Neural cell (in vitro differentiated cells): ENCODE measurements at regions not wholly inside any gene's neighbourhood (a gene's known extent, or its start where the extent isn't known, plus 50 kb on each side); places are given as distances from the start of the nearest gene placed in this dataset.
"Not testable (repeated sequence)": the region's sequence is repeated elsewhere in the genome, so short reads cannot be mapped to it uniquely, and the experiment has no call there.

Experiments
- H2AFZ ChIP-seq: fragments of 200-600, 300-800 bp; sonication (generic), shearing (Covaris generic); 2 replicates; pipeline ENCODE4 v1.6.0; 2014; ENCODE audit warnings: low read depth, mild to moderate bottlenecking, antibody characterized with exemption, low read length, moderate library complexity
- H3F3A ChIP-seq: fragments of 200-600 bp; shearing (Covaris generic); 2 replicates; pipeline ENCODE4 v1.6.1; 2016; ENCODE audit warnings: mild to moderate bottlenecking, moderate library complexity, mixed read lengths, antibody characterized with exemption, low read length; ENCODE audit not compliant: insufficient read depth, poor library complexity, severe bottlenecking
- H3K27ac ChIP-seq: fragments of 200-600, 300-800 bp; sonication (generic), shearing (Covaris generic); 2 replicates; pipeline ENCODE4 v1.5.1; 2014; ENCODE audit warnings: mild to moderate bottlenecking, low read length, moderate library complexity
- H3K27me3 ChIP-seq: fragments of 300-800, 200-600 bp; sonication (generic), shearing (Covaris generic); 2 replicates; pipeline ENCODE4 v1.6.0; 2014; ENCODE audit warnings: mild to moderate bottlenecking, low read depth, low read length, moderate library complexity; ENCODE audit not compliant: insufficient read depth
- H3K36me3 ChIP-seq: fragments of 300-800, 200-600 bp; sonication (generic), shearing (Covaris generic); 2 replicates; pipeline ENCODE4 v1.5.1; 2014; ENCODE audit warnings: mild to moderate bottlenecking, antibody characterized with exemption, low read length, moderate library complexity; ENCODE audit not compliant: insufficient read depth
- H3K4me2 ChIP-seq: fragments of 300-800, 200-600 bp; sonication (generic), shearing (Covaris generic); 2 replicates; pipeline ENCODE4 v1.6.0; 2014; ENCODE audit warnings: mild to moderate bottlenecking, low read length
- H3K4me3 ChIP-seq: fragments of 300-800, 200-600 bp; sonication (generic), shearing (Covaris generic); 2 replicates; pipeline ENCODE4 v1.5.1; 2014; ENCODE audit warnings: mild to moderate bottlenecking, low read length, moderate library complexity
- H3K79me2 ChIP-seq: fragments of 200-600 bp; shearing (Covaris generic); replicated peaks from 2 replicates; pipeline ENCODE4 v1.6.0; 2014; ENCODE audit warnings: mild to moderate bottlenecking, low read length, moderate library complexity; ENCODE audit not compliant: insufficient read depth
- H3K9ac ChIP-seq: fragments of 300-800, 200-600 bp; sonication (generic), shearing (Covaris generic); 2 replicates; pipeline ENCODE4 v1.6.1; 2016; ENCODE audit warnings: mild to moderate bottlenecking, low read length, mixed read lengths
- H3K9me2 ChIP-seq: fragments of 200-600 bp; shearing (Covaris generic); 2 replicates; pipeline ENCODE4 v1.6.1; 2016; ENCODE audit warnings: mild to moderate bottlenecking, low read length, mixed read lengths; ENCODE audit not compliant: insufficient read depth
- H3K9me3 ChIP-seq: fragments of 200-600, 300-800 bp; sonication (generic), shearing (Covaris generic); 2 replicates; pipeline ENCODE4 v1.6.1; 2016; ENCODE audit warnings: mild to moderate bottlenecking, mixed run types, low read length, moderate library complexity, mixed read lengths
- H4K20me1 ChIP-seq: fragments of 200-600 bp; shearing (Covaris generic); 2 replicates; pipeline ENCODE4 v1.6.1; 2016; ENCODE audit warnings: mild to moderate bottlenecking, mixed run types; ENCODE audit not compliant: insufficient read depth
- CTCF ChIP-seq: fragments of 450-650 bp; IDR thresholded peaks from 2 replicates; pipeline ENCODE4 v1.5.1; 2014; ENCODE audit warnings: antibody characterized with exemption, mild to moderate bottlenecking, moderate library complexity; ENCODE audit not compliant: poor library complexity, severe bottlenecking
- EP300 ChIP-seq: fragments of 450-650 bp; conservative IDR thresholded peaks from 2 replicates; pipeline ENCODE4 v1.6.1; 2014; ENCODE audit warnings: antibody characterized with exemption, mild to moderate bottlenecking, moderate library complexity; ENCODE audit not compliant: poor library complexity, severe bottlenecking
- EZH2 ChIP-seq: fragments of 200-600, 300-800 bp; shearing (Covaris generic), sonication (generic); IDR thresholded peaks from 2 replicates; pipeline ENCODE4 v1.6.1; 2014; ENCODE audit warnings: antibody characterized with exemption, low read length, borderline replicate concordance, mild to moderate bottlenecking; ENCODE audit not compliant: insufficient read depth, poor library complexity, severe bottlenecking
- MXI1 ChIP-seq: fragments of 450-650 bp; conservative IDR thresholded peaks from 2 replicates; pipeline ENCODE4 v1.6.1; 2014; ENCODE audit warnings: antibody characterized with exemption, mild to moderate bottlenecking; ENCODE audit not compliant: poor library complexity, severe bottlenecking
- POLR2AphosphoS5 ChIP-seq: IDR thresholded peaks from 2 replicates; pipeline ENCODE4 v1.6.1; 2012
- RAD21 ChIP-seq: fragments of 450-650 bp; conservative IDR thresholded peaks from 2 replicates; pipeline ENCODE4 v1.6.1; 2014; ENCODE audit warnings: antibody characterized with exemption, mild to moderate bottlenecking, moderate library complexity
- REST ChIP-seq: IDR thresholded peaks from 2 replicates; pipeline ENCODE4 v1.6.1; 2012; ENCODE audit warnings: borderline replicate concordance
- SMC3 ChIP-seq: fragments of 450-650 bp; conservative IDR thresholded peaks from 2 replicates; pipeline ENCODE4 v1.6.1; 2014; ENCODE audit warnings: antibody characterized with exemption, mild to moderate bottlenecking, moderate library complexity; ENCODE audit not compliant: poor library complexity
- TAF1 ChIP-seq: IDR thresholded peaks from 2 replicates; pipeline ENCODE4 v1.6.1; 2012; ENCODE audit warnings: low read depth

DNA sequence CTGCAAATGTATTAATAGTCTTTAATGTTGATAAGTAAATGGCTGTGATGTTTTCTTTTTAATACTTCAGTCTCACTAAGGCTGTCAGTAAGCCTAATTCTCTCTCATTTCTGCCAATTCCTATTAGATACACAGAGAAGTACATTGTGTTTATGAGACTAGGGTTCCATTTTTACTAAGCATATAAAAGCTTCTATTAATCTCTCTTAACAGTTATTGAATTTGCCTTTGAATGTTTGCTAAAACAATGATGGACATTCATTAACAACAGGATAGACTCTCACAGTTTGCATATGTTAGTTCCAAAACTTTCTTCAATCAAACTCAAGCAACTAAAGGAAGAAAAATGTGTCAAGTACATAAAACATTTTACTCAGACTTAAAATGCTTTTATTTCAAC is 659.3 kb downstream of the TLE1 start:
- Histone ChIP-seq H3K9me2 (no peaks in the 10 kb centered on the region), H3F3A (no peaks in the 10 kb centered on the region), H3K9me3 (no peaks in the 10 kb centered on the region), H3K4me3 (no peak overlapping the region), H3K36me3 (no peaks in the 10 kb centered on the region), H2AFZ (no peak overlapping the region), H3K27me3 (no peaks in the 10 kb centered on the region), H3K4me2 (no peak overlapping the region), H4K20me1 (no peaks in the 10 kb centered on the region), H3K79me2 (no peaks in the 10 kb centered on the region), H3K9ac (no peak overlapping the region), H3K27ac (no peak overlapping the region)
- no peak for TF ChIP-seq TAF1
- TF ChIP-seq MXI1, result no peak

DNA sequence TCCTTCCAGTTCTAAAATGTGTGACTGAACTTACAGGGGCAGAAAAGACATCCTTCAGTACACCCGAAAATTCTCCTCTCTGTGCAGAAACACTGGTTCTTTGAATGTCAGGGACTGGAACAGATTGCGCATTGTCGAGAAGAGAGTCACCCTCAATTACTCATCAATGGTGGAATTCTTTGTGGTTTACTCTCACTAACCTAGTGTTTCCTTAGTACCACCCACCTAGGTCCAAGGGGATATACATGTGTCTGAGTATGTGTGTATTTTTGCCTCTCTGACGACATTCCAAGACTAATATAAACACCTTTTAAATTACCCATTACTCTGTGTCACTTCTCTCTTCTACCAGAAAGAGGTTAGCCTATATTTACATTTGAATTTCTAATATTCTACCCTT is 660.8 kb downstream of the TLE1 start:
- TF ChIP-seq SMC3, result no peak
- no peak overlapping the region for H3K27ac ChIP-seq
- H3K9me2 ChIP-seq, result no peaks in the 10 kb centered on the region
- no peak overlapping the region for H2AFZ ChIP-seq
- H4K20me1 ChIP-seq, result no peaks in the 10 kb centered on the region
- H3K27me3 ChIP-seq, result no peaks in the 10 kb centered on the region
- H3F3A ChIP-seq, result no peaks in the 10 kb centered on the region
- no peaks in the 10 kb centered on the region for H3K36me3 ChIP-seq
- no peaks in the 10 kb centered on the region for H3K9me3 ChIP-seq
- H3K9ac ChIP-seq, result no peak overlapping the region
- no peak overlapping the region for H3K4me3 ChIP-seq
- no peak overlapping the region for H3K4me2 ChIP-seq
- H3K79me2 ChIP-seq, result no peaks in the 10 kb centered on the region

GRCh38 chr9:81022177-81022576 is 667.2 kb downstream of the TLE1 start:
- TF ChIP-seq CTCF, result no peak
- no peak for TF ChIP-seq EP300
- TF ChIP-seq REST, result no peak
- no peak for TF ChIP-seq EZH2
- no peak for TF ChIP-seq TAF1
- TF ChIP-seq MXI1, result no peak
- TF ChIP-seq POLR2AphosphoS5, result no peak
- TF ChIP-seq RAD21, result no peak
- TF ChIP-seq SMC3, result no peak

GRCh38 chr9:81014945-81015344 is 674.4 kb downstream of the TLE1 start:
- H3K79me2 ChIP-seq, H3K9ac ChIP-seq, H3K27me3 ChIP-seq, H3K4me2 ChIP-seq, H3K9me2 ChIP-seq, H3K36me3 ChIP-seq, H3K27ac ChIP-seq, H3F3A ChIP-seq, H2AFZ ChIP-seq, H3K9me3 ChIP-seq, H4K20me1 ChIP-seq, H3K4me3 ChIP-seq: not testable (repeated sequence)

More at GRCh38 chr9:81022177-81022576, 667.2 kb downstream of the TLE1 start:
- no peaks in the 10 kb centered on the region for H3K27me3 ChIP-seq
- H3K27ac ChIP-seq, result no peak overlapping the region
- no peak overlapping the region for H3K9ac ChIP-seq
- no peak overlapping the region for H3K4me2 ChIP-seq
- no peaks in the 10 kb centered on the region for H3K36me3 ChIP-seq
- no peak overlapping the region for H3K4me3 ChIP-seq
- no peaks in the 10 kb centered on the region for H3K9me2 ChIP-seq
- H3F3A ChIP-seq, result no peaks in the 10 kb centered on the region
- H4K20me1 ChIP-seq, result no peaks in the 10 kb centered on the region
- no peak overlapping the region for H2AFZ ChIP-seq
- H3K79me2 ChIP-seq, result no peaks in the 10 kb centered on the region
- no peaks in the 10 kb centered on the region for H3K9me3 ChIP-seq

- H3K36me3 ChIP-seq, H3K79me2 ChIP-seq, H2AFZ ChIP-seq, H3K27ac ChIP-seq, H3K4me3 ChIP-seq, H3K4me2 ChIP-seq, H3K27me3 ChIP-seq, H3K9me3 ChIP-seq, H3K9me2 ChIP-seq, H4K20me1 ChIP-seq, H3K9ac ChIP-seq, H3F3A ChIP-seq: not testable (repeated sequence)
Observed at GRCh38 chr9:81013191-81013590, 676.2 kb downstream of the TLE1 start.
